ENCODE measurements at regions not wholly inside any gene's neighbourhood (a gene's known extent, or its start where the extent isn't known, plus 50 kb on each side); places are given as distances from the start of the nearest gene placed in this dataset.

- H3K4me2 ChIP-seq (ENCODE audit: insufficient read depth, insufficient read length, low read length) = no peak overlapping the region
- DNase-seq = no peak
- no peak overlapping the region for H3K27ac ChIP-seq (ENCODE audit: insufficient read length, low read depth, low read length)
Observed at GRCh38 chr5:20109326-20109725, 121.3 kb upstream of the CDH18 start.

More at GRCh38 chr5:20109326-20109725, 121.3 kb upstream of the CDH18 start:
- Histone ChIP-seq H3K14ac (ENCODE audit: insufficient read depth, low read length) (no peak overlapping the region), H4K5ac (ENCODE audit: insufficient read length, low read depth, low read length) (no peak overlapping the region), H2BK15ac (ENCODE audit: low read depth, low read length) (no peak overlapping the region), H3K9ac (ENCODE audit: extremely low read depth, insufficient read length, low read length) (no peak overlapping the region), H2BK5ac (ENCODE audit: insufficient read length, low read length) (no peak overlapping the region), H4K8ac (replicated peaks; ENCODE audit: insufficient read length, low read depth, low read length) (no peak overlapping the region), H2AFZ (ENCODE audit: low read length) (no peak overlapping the region), H3K79me2 (ENCODE audit: insufficient read depth, low read length) (no peaks in the 10 kb centered on the region), H3T11ph (ENCODE audit: low read length) (no peak overlapping the region), H3K23me2 (ENCODE audit: insufficient read length, low read depth, low read length, poor library complexity, severe bottlenecking) (no peaks in the 10 kb centered on the region), H3K4me1 (ENCODE audit: insufficient read depth, low read length) (peaks cover 2% of the 10 kb centered on the region; the same call in 1 of the 2 replicates), H2BK20ac (ENCODE audit: low read depth, low read length, poor library complexity, severe bottlenecking) (no peak overlapping the region), H4K20me1 (ENCODE audit: control insufficient read depth, insufficient read depth, insufficient read length) (no peaks in the 10 kb centered on the region), H2AK5ac (ENCODE audit: insufficient read length, low read length) (no peak overlapping the region), H4K91ac (ENCODE audit: insufficient read length, low read depth, low read length) (no peak overlapping the region), H2BK120ac (ENCODE audit: low read depth, low read length, poor library complexity, severe bottlenecking) (no peak overlapping the region), H2BK12ac (ENCODE audit: insufficient read length, low read depth, low read length) (no peak overlapping the region), H3K18ac (ENCODE audit: insufficient read length, low read depth, low read length) (no peak overlapping the region), H3K4ac (ENCODE audit: low read depth, low read length) (no peak overlapping the region), H3K56ac (ENCODE audit: insufficient read length, low read depth, low read length) (no peak overlapping the region), H3K27me3 (ENCODE audit: insufficient read depth, low read length) (no peaks in the 10 kb centered on the region), H3K79me1 (ENCODE audit: insufficient read depth, low read depth, low read length, poor library complexity, severe bottlenecking) (no peaks in the 10 kb centered on the region), H3K9me3 (ENCODE audit: control insufficient read depth, low read depth, low read length) (no peaks in the 10 kb centered on the region), H3K23ac (ENCODE audit: insufficient read length, low read depth, low read length) (no peak overlapping the region)
- Mint-ChIP-seq H3K27ac (peak overlapping the region in 1 of 3 experiments; percentile 51; a peak in 1 of 7 replicates), H3K27me3 (ENCODE audit: low read depth) (no peaks in the 10 kb centered on the region), H3K9me3 (no peaks in the 10 kb centered on the region), H3K4me3 (no peak overlapping the region), H3K36me3 (ENCODE audit: insufficient read depth in 1 of 3, low read depth in 3 of 3) (no peaks in the 10 kb centered on the region), H3K4me1 (peaks cover 15 to 18% of the 10 kb centered on the region in 2 experiments)
- no peak for TF ChIP-seq CTCF (conservative IDR thresholded peaks at IDR 0.05)
- WGBS (ENCODE audit: extremely low coverage, insufficient read length, low lambda C conversion rate) = no CpG with 5 or more reads among the region's 5 CpGs
